HG03045 (cell line): ENCODE measurements at regions not wholly inside any gene's neighbourhood (a gene's known extent, or its start where the extent isn't known, plus 50 kb on each side); places are given as distances from the start of the nearest gene placed in this dataset.
"Not testable (repeated sequence)": the region's sequence is repeated elsewhere in the genome, so short reads cannot be mapped to it uniquely, and the experiment has no call there.

Experiments used
- ATAC-seq: cut with Tn5 transposase; IDR thresholded peaks from one replicate; pipeline ENCODE4 v1.9.1; 2021; ENCODE audit warnings: mild to moderate bottlenecking, moderate library complexity; ENCODE audit not compliant: unreplicated experiment

DNA sequence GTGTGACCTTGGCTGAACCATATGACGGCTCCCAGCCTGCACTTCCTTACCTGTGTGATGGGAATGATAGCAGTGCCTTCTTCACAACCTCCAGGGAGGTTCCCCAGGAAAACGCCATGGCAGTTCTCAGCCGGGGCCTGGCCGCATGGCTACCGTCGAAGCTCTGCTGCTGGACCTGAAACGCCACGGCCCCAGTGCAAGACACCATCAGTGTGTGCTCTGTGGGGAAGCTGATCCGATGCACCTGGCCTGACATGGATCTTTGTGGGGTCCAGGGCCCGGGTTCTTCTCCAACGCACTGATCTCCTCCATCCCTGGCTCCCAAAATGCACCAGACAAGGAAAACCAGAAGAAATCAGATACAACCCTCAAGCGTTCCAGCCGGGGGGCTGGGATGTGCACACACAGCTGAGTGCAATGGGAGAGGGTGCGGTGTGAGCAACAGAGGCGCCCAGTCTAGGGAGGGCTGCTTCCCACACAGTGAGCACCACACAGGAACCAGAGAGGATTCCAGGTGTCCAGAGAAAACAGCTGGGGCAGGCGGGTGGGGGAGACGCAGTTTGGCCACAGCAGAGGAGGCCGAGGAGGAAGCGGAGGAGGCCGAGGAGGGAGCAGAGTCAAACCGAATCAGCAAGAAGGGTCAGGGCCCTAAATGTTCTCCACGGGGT lies 54.3 kb upstream of the ZNF469 start:
- no peak for ATAC-seq

DNA sequence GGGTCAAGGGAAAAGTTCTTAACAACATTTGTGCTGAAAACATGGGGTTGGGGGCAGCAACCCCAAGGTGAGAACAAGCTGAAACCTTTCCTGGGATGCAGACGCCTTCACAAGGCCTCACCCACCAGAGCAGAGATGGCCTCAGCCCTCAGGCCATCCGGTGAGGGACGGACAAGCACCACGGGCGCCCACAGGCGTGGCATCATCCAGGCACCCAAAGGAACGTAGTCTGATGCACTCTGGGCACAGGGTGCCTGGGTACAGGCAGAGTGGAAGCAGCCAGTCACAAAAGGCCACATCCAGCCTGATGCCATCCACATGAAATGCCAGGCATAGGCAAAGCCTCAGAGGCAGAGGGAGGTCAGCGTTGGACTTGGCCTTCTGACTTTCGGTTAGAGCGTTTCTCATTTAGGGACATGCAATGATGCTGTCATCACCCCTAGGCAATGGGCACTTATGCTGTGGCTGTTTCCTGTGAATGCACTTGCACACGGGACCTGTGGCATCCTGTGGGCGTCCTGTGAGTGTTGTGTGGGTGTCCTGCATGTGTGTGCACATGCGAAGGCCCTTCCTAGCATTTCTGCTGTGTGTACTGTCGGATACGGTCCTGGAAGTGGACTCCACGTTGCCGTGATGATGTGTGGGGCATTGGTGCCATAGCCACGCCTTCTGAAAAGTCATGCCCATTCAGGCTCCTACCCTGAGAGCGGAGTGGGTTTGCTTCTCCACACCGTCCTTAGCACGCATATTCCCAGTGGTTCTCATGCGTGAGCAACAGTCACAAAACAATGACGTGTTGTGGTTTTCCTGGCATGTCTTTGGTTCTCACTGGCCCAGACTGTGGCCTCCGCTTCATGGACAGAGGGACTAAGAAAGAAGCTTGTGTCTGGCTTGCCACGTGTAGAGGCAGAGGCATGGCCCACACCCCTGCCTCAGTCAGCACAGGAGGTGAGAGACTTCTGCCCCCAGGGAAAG lies 52.7 kb upstream of the ZNF469 start:
- no peak for ATAC-seq

DNA sequence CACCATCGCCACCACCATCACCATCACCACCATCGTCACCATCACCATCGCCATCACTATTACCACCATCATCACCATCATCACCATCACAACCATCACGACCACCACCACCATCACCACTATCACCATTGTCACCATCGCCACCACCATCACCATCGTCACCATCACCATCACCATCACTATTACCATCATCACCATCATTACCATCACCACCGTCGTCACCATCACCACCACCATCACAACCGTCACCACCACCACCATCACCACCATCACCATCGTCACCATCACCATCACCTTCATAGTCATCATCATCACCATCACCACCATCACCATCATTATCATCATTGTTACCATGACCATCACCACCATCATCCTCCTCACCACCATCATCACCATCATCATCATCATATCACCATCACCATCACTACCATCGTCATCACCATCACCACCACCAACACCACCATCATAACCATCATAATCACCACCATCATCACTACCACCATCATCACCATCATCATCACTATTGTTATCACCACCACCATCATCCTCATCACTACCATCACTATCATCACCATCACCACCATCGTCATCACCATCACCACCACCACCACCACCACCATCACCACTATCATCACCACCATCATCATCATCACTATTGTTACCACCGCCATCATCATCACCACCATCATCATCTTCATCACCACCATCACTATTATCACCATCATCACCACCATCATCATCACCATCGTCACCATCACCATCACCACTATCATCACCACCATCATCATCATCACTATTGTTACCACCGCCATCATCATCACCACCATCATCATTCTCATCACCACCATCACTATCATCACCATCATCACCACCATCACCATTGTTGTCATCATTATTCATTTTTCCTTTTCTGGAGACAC lies 51.5 kb upstream of the ZNF469 start:
- no peak for ATAC-seq

DNA sequence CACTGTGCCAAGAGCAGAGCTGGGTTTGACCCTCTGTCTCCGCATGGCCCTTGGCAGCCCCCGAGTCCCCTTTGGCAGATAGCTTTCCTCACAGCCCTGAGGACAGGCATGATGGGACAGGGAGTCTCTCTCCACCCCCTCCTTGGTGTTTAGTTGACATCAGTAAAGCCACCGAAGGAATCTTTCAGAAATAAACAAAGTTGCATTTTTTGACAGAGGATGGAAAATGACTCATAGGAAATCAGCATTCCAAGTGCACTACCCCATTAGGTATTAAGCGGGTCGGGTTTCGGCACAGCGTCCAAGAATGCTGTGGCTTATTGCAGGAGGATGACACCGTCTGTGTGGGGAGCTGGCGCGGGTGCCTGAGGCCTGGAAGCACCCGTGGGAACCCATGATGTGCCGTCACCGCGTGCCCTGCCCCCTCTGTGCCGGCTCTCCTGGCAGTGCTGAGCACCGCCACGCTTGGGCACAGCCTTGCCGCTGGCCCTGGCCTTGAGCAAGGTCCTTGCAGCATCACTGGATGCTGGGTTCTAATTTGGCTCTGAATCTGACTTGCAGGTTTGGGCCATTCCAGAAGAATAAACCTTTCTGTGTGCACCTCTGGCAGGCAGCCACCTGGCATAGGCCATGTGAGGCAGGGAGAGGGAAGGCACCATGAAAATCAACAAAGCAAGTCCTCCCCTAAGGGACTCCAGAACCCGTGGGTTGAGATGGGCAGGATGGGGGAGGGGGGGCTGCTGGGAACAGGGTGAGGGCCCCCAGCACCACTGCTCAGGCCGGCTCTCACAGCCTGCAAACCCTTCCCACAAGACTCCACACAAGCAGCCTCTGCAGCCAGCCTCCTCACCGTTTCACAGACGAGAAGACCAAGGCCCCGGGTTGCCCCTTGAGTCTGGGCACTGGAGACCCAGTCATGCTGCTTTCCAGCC lies 50.5 kb upstream of the ZNF469 start:
- ATAC-seq, result no peak

DNA sequence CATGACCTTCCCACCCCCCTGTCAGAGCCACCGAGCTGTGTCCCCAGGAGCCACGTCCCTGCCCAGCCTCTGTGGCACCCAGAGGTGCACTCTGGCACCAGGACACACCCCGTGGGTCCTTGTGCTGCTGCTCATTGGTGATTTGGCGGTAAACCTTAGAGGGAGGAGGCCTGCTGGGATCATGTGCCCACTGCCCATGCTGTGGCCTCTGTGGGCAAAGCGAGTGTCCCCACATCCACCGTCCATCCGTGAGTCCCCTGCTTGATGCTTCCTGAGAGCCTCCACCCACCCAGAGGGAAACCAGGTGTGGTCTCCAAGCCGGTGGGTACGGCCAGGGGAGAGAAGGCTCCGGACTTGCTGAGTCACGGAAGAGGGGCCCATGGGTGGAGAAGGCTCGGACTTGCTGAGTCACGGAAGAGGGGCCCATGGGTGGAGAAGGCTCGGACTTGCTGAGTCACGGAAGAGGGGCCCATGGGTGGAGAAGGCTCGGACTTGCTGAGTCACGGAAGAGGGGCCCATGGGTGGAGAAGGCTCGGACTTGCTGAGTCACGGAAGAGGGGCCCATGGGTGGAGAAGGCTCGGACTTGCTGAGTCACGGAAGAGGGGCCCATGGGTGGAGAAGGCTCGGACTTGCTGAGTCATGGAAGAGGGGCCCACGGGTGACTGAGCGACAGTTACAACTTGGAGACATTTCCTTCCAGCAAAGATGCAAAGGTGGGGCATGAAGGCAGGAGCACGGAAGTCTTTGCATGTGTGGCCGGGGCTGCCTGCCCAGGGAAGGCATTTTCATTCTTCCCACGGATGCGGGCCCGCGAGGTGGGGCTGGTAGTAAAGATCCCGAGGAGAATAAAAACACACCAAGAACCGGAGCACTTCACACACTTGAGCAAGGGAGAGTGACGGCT lies 49.6 kb upstream of the ZNF469 start:
- not testable (repeated sequence) for ATAC-seq
